ENCODE measurements at regions not wholly inside any gene's neighbourhood (a gene's known extent, or its start where the extent isn't known, plus 50 kb on each side); places are given as distances from the start of the nearest gene placed in this dataset.

GRCh38 chr14:85052646-85053045 lies 477.3 kb upstream of the FLRT2 start:
- Mint-ChIP-seq H3K27ac (ENCODE audit: low read depth, unreplicated experiment) (no peak overlapping the region), H3K4me1 (ENCODE audit: insufficient read depth, unreplicated experiment) (no peaks in the 10 kb centered on the region), H3K9me3 (ENCODE audit: unreplicated experiment) (peaks cover 11% of the 10 kb centered on the region), H3K36me3 (ENCODE audit: insufficient read depth, unreplicated experiment) (no peaks in the 10 kb centered on the region), H3K27me3 (ENCODE audit: insufficient read depth, unreplicated experiment) (no peaks in the 10 kb centered on the region), H3K4me3 (ENCODE audit: unreplicated experiment) (no peak overlapping the region)
- no TSS peak for BruUV-seq (replicated peaks)
- intact Hi-C loops (cut with micrococcal nuclease): no loop called here
- DNase-seq (ENCODE audit: unreplicated experiment): no peak
- TF ChIP-seq CTCF (IDR thresholded peaks at IDR 0.05; ENCODE audit: unreplicated experiment): no peak
- CTCF ChIA-PET: no interaction called here
- POLR2A ChIA-PET: no interaction called here

- intact Hi-C loops (cut with micrococcal nuclease): no loop called here
- H3K27me3 Mint-ChIP-seq (ENCODE audit: insufficient read depth, unreplicated experiment): no peaks in the 10 kb centered on the region
- H3K27ac Mint-ChIP-seq (ENCODE audit: low read depth, unreplicated experiment): no peak overlapping the region
- H3K4me1 Mint-ChIP-seq (ENCODE audit: insufficient read depth, unreplicated experiment): no peaks in the 10 kb centered on the region
- DNase-seq (ENCODE audit: unreplicated experiment): no peak
- no peak overlapping the region for H3K4me3 Mint-ChIP-seq (ENCODE audit: unreplicated experiment)
- peaks cover 11% of the 10 kb centered on the region for H3K9me3 Mint-ChIP-seq (ENCODE audit: unreplicated experiment)
- ChIA-PET CTCF (no interaction called here), POLR2A (no interaction called here)
- BruUV-seq (replicated peaks): no TSS peak
- no peak for TF ChIP-seq CTCF (IDR thresholded peaks at IDR 0.05; ENCODE audit: unreplicated experiment)
- H3K36me3 Mint-ChIP-seq (ENCODE audit: insufficient read depth, unreplicated experiment): no peaks in the 10 kb centered on the region
These were observed 475.8 kb upstream of the FLRT2 start for GRCh38 chr14:85054178-85054577.

GRCh38 chr14:85056267-85056666 lies 473.7 kb upstream of the FLRT2 start:
- H3K27ac Mint-ChIP-seq (ENCODE audit: low read depth, unreplicated experiment): no peak overlapping the region
- H3K27me3 Mint-ChIP-seq (ENCODE audit: insufficient read depth, unreplicated experiment): no peaks in the 10 kb centered on the region
- ChIA-PET CTCF (no interaction called here), POLR2A (interaction anchor here (0.7 kb wide), 1 partner anchor 1501 kb away, joined by 3 read pairs; no protein-coding TSS in a partner anchor)
- TF ChIP-seq CTCF (IDR thresholded peaks at IDR 0.05; ENCODE audit: unreplicated experiment): no peak
- peaks cover 11% of the 10 kb centered on the region for H3K9me3 Mint-ChIP-seq (ENCODE audit: unreplicated experiment)
- intact Hi-C loops (cut with micrococcal nuclease): no loop called here
- no peak overlapping the region for H3K4me3 Mint-ChIP-seq (ENCODE audit: unreplicated experiment)
- DNase-seq (ENCODE audit: unreplicated experiment): no peak
- no TSS peak for BruUV-seq (replicated peaks)
- H3K36me3 Mint-ChIP-seq (ENCODE audit: insufficient read depth, unreplicated experiment): no peaks in the 10 kb centered on the region
- no peaks in the 10 kb centered on the region for H3K4me1 Mint-ChIP-seq (ENCODE audit: insufficient read depth, unreplicated experiment)

- no peaks in the 10 kb centered on the region for H3K27me3 Mint-ChIP-seq (ENCODE audit: insufficient read depth, unreplicated experiment)
- intact Hi-C loops (cut with micrococcal nuclease): no loop called here
- peaks cover 11% of the 10 kb centered on the region for H3K9me3 Mint-ChIP-seq (ENCODE audit: unreplicated experiment)
- ChIA-PET CTCF (no interaction called here), POLR2A (interaction anchor here (1.2 kb wide), 1 partner anchor 19 kb away, joined by 3 read pairs; no protein-coding TSS in a partner anchor)
- H3K27ac Mint-ChIP-seq (ENCODE audit: low read depth, unreplicated experiment): no peak overlapping the region
- no peaks in the 10 kb centered on the region for H3K4me1 Mint-ChIP-seq (ENCODE audit: insufficient read depth, unreplicated experiment)
- no peak for TF ChIP-seq CTCF (IDR thresholded peaks at IDR 0.05; ENCODE audit: unreplicated experiment)
- DNase-seq (ENCODE audit: unreplicated experiment): no peak
- BruUV-seq (replicated peaks): no TSS peak
- H3K4me3 Mint-ChIP-seq (ENCODE audit: unreplicated experiment): no peak overlapping the region
- no peaks in the 10 kb centered on the region for H3K36me3 Mint-ChIP-seq (ENCODE audit: insufficient read depth, unreplicated experiment)
These were observed 472.7 kb upstream of the FLRT2 start for GRCh38 chr14:85057221-85057620.
